MM.1S (cell line): ENCODE measurements at regions not wholly inside any gene's neighbourhood (a gene's known extent, or its start where the extent isn't known, plus 50 kb on each side); places are given as distances from the start of the nearest gene placed in this dataset.

Source experiments
- EZH2phosphoT487 ChIP-seq: fragments of 300-600 bp; sonication (generic); IDR thresholded peaks from 2 replicates; pipeline ENCODE4 v1.6.1; 2018; ENCODE audit warnings: antibody characterized with exemption, low read length
- TF ChIP-seq, protein P1 (sequence below): fragments of 300-600 bp; sonication (generic); IDR thresholded peaks from 2 replicates; pipeline ENCODE4 v1.5.1; 2016; ENCODE audit warnings: antibody characterized with exemption, low read length, mixed read lengths

DNA sequence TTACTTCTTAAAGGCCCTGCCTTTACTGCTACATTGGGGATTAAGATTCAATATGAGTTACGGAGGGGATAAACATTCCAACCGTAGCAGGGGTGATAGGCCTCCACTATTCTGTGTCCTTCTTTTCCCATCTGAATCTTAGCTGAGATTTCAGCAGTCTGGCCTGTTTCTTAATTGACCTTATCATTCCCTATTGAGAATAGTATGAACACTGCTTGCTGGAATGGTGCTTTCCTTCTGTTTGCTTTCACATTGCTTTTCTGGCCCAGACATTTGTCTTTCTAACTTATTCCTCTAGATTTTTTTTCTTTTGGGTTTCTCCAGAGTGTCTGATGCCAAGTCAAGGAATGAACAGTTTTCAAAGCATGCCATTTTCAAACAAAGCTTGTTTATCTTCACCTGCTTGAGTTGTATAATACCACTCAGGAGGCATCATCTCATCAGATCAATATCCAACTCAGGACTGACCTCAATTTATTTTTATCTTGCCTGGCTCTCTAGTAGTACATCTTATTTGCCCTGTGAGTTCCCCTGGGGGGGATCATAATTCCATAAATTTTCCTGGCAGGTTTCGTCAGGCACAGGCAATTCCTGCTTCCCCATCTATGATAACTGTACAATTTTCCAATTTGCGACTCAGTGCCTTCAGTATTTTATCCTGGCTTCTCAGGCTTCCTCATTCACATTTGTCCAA lies 161.1 kb upstream of the STT3B start:
- TF ChIP-seq, protein P1, sequence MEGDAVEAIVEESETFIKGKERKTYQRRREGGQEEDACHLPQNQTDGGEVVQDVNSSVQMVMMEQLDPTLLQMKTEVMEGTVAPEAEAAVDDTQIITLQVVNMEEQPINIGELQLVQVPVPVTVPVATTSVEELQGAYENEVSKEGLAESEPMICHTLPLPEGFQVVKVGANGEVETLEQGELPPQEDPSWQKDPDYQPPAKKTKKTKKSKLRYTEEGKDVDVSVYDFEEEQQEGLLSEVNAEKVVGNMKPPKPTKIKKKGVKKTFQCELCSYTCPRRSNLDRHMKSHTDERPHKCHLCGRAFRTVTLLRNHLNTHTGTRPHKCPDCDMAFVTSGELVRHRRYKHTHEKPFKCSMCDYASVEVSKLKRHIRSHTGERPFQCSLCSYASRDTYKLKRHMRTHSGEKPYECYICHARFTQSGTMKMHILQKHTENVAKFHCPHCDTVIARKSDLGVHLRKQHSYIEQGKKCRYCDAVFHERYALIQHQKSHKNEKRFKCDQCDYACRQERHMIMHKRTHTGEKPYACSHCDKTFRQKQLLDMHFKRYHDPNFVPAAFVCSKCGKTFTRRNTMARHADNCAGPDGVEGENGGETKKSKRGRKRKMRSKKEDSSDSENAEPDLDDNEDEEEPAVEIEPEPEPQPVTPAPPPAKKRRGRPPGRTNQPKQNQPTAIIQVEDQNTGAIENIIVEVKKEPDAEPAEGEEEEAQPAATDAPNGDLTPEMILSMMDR, result no peak
- TF ChIP-seq EZH2phosphoT487, result no peak
